IMR-90 (cell line): ENCODE measurements at regions not wholly inside any gene's neighbourhood (a gene's known extent, or its start where the extent isn't known, plus 50 kb on each side); places are given as distances from the start of the nearest gene placed in this dataset.

Source experiments
- ATAC-seq: fragments of 200-7000 bp; cut with Tn5 transposase; 2 replicates; pipeline ENCODE4 v1.9.1; 2020; ENCODE audit warnings: low read depth, mild to moderate bottlenecking, moderate library complexity
- BruUV-seq: library from RNA; stranded (reverse); fragments of 400-500 nt; replicated peaks from 2 replicates; lab custom pipeline; 2021; lab: Mats Ljungman, UMichigan
- CTCF ChIA-PET: fragments of 300-600 bp; formaldehyde crosslinking; extraction: SDS; loops from one replicate; lab custom pipeline; 2021; ENCODE audit warnings: antibody characterized with exemption; lab: Yijun Ruan, JAX
- POLR2A ChIA-PET: fragments of 300-600 bp; sonication (Branson Sonifier 250); formaldehyde crosslinking; loops from one replicate; lab custom pipeline; 2022; ENCODE audit warnings: antibody characterized with exemption; ENCODE audit not compliant: unreplicated experiment; lab: Charles Lee
- DNase-seq: peaks from one replicate; pipeline ENCODE4 v3.0.0; 2013
- H2AFZ ChIP-seq: replicated peaks from 2 replicates; pipeline ENCODE3; 2013; ENCODE audit warnings: low read length, mild to moderate bottlenecking; ENCODE audit not compliant: poor library complexity
- H2AK5ac ChIP-seq: 2 replicates; pipeline ENCODE4 v1.6.1; 2013; ENCODE audit warnings: low read depth, low read length, inconsistent platforms
- H2AK9ac ChIP-seq: replicated peaks from 2 replicates; pipeline ENCODE3; 2013; ENCODE audit warnings: mild to moderate bottlenecking, low read depth, low read length, moderate library complexity; ENCODE audit not compliant: poor library complexity
- H2BK120ac ChIP-seq: 2 replicates; pipeline ENCODE4 v1.6.1; 2013; ENCODE audit warnings: low read depth, low read length, inconsistent platforms
- H2BK15ac ChIP-seq: 3 replicates; pipeline ENCODE4 v1.6.1; 2013; ENCODE audit warnings: low read depth, low read length, inconsistent platforms
- H2BK20ac ChIP-seq: 2 replicates; pipeline ENCODE4 v1.6.1; 2013; ENCODE audit warnings: low read depth, mild to moderate bottlenecking, inconsistent platforms, low read length, moderate library complexity
- H2BK5ac ChIP-seq: 2 replicates; pipeline ENCODE4 v1.6.1; 2013; ENCODE audit warnings: mild to moderate bottlenecking, low read depth, low read length, inconsistent platforms; ENCODE audit not compliant: poor library complexity, severe bottlenecking
- H3K14ac ChIP-seq: replicated peaks from 2 replicates; pipeline ENCODE4 v1.6.1; 2013; ENCODE audit warnings: low read depth, low read length, inconsistent platforms
- H3K18ac ChIP-seq: 2 replicates; pipeline ENCODE4 v1.6.1; 2013; ENCODE audit warnings: low read depth, low read length, control low read depth
- H3K23ac ChIP-seq: 2 replicates; pipeline ENCODE4 v1.6.1; 2013; ENCODE audit warnings: low read depth, low read length, inconsistent platforms
- H3K27ac ChIP-seq: 2 replicates; pipeline ENCODE4 v1.5.1; 2013; ENCODE audit warnings: mild to moderate bottlenecking, control low read depth, low read length; ENCODE audit not compliant: insufficient read depth
- H3K27me3 ChIP-seq: 2 replicates; pipeline ENCODE4 v1.6.1; 2013; ENCODE audit warnings: low read length; ENCODE audit not compliant: control insufficient read depth, insufficient read depth
- H3K36me3 ChIP-seq: 2 replicates; pipeline ENCODE4 v1.6.1; 2013; ENCODE audit warnings: low read length, mixed read lengths; ENCODE audit not compliant: control insufficient read depth, insufficient read depth
- H3K4ac ChIP-seq: 2 replicates; pipeline ENCODE4 v1.6.1; 2013; ENCODE audit warnings: low read depth, low read length, inconsistent platforms
- H3K4me1 ChIP-seq: 2 replicates; pipeline ENCODE4 v1.6.1; 2013; ENCODE audit warnings: low read length, mixed read lengths; ENCODE audit not compliant: control insufficient read depth, insufficient read depth
- H3K4me2 ChIP-seq: 2 replicates; pipeline ENCODE4 v1.6.1; 2013; ENCODE audit warnings: low read depth, mild to moderate bottlenecking, control low read depth, low read length, moderate library complexity
- H3K4me3 ChIP-seq: 2 replicates; pipeline ENCODE4 v1.5.1; 2013; ENCODE audit warnings: low read depth, mild to moderate bottlenecking, control low read depth, low read length, moderate library complexity; ENCODE audit not compliant: insufficient read depth
- H3K56ac ChIP-seq: 2 replicates; pipeline ENCODE4 v1.6.1; 2013; ENCODE audit warnings: low read length, inconsistent platforms; ENCODE audit not compliant: insufficient read depth; ENCODE audit errors: extremely low read depth
- H3K79me1 ChIP-seq, 2 experiments: 2 replicates each; pipeline ENCODE4 v1.6.1; 2013; ENCODE audit warnings: low read length in 2 of 2, inconsistent platforms in 1 of 2, low read depth in 1 of 2
- H3K9ac ChIP-seq: 2 replicates; pipeline ENCODE4 v1.6.1; 2013; ENCODE audit warnings: low read depth, low read length, control low read depth
- H3K9me1 ChIP-seq: 2 replicates; pipeline ENCODE4 v1.6.1; 2013; ENCODE audit warnings: low read length, inconsistent platforms; ENCODE audit not compliant: insufficient read depth
- H3K9me3 ChIP-seq: 2 replicates; pipeline ENCODE4 v1.6.1; 2013; ENCODE audit warnings: low read length; ENCODE audit not compliant: control insufficient read depth, insufficient read depth
- H4K20me1 ChIP-seq: 2 replicates; pipeline ENCODE4 v1.6.1; 2013; ENCODE audit warnings: low read length, inconsistent platforms; ENCODE audit not compliant: insufficient read depth
- H4K5ac ChIP-seq: 2 replicates; pipeline ENCODE4 v1.6.1; 2013; ENCODE audit warnings: mild to moderate bottlenecking, low read depth, low read length, control low read depth
- H4K8ac ChIP-seq, 2 experiments: 2 replicates each; pipeline ENCODE4 v1.6.1; 2013; ENCODE audit warnings: low read depth in 2 of 2, low read length in 2 of 2, control low read depth in 1 of 2, inconsistent platforms in 1 of 2
- H4K91ac ChIP-seq: 2 replicates; pipeline ENCODE4 v1.6.1; 2013; ENCODE audit warnings: low read depth, low read length, inconsistent platforms; ENCODE audit not compliant: insufficient read depth
- MAFK ChIP-seq: IDR thresholded peaks from 2 replicates; pipeline ENCODE4 v1.6.1; 2012; ENCODE audit warnings: low read depth, low read length, improper control_type of control experiment
- NFE2L2 ChIP-seq: fragments of 150-350 bp; IDR thresholded peaks from 2 replicates; pipeline ENCODE4 v1.6.1; 2016; ENCODE audit warnings: low read depth, mild to moderate bottlenecking, low read length
- WGBS, 2 experiments: methylation state at CpG; one replicate each; pipeline versions ENCODE4 v1.1.5 to v1.1.7; 2013; ENCODE audit warnings: missing lambda C conversion rate in 2 of 2; ENCODE audit not compliant: insufficient read length in 1 of 2; ENCODE audit errors: extremely low coverage in 2 of 2; 5-methylcytosine and 5-hydroxymethylcytosine counted together
- dilution Hi-C: fragments of 300-500 bp; cut with HindIII; formaldehyde crosslinking; loops from one replicate; pipeline ENCODE4 v1.14.3; 2018; ENCODE audit warnings: low sequenced_read_pairs; ENCODE audit not compliant: unreplicated experiment
- in situ Hi-C: fragments of 300-500 bp; cut with MboI; formaldehyde crosslinking; loops from 3 replicates; pipeline ENCODE4 v1.14.3; 2019; ENCODE audit warnings: low sequenced_read_pairs, inconsistent platforms, mixed read lengths
- intact Hi-C: fragments of 100-400 bp; cut with micrococcal nuclease; formaldehyde crosslinking; loops from 2 replicates; pipeline ENCODE4 v1.10.0; 2022

DNA sequence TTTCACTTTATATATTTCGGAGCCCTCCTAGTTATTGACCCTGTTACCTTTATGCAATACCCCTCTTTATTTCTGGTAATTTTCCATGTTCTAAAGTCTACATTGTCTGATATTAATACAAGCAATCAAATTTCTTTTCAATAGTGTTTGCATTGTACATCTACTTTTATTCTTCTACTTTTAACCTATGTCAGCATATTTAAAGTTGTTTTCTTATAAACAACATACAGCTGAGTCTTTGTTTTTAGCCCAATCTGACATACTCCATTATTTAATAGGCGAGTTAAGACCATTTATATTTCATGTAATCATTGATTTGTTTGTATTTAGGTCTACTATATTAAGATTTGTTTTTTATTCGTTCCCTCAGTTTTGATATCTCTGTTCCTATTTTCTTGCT is 108.5 kb upstream of the SPACA7 start:
- Histone ChIP-seq H2AFZ (no peak overlapping the region), H3K4me3 (no peak overlapping the region), H3K18ac (no peak overlapping the region), H3K4me1 (no peaks in the 10 kb centered on the region), H4K5ac (no peak overlapping the region), H3K79me1 (no peaks in the 10 kb centered on the region), H3K9me3 (peaks cover 15% of the 10 kb centered on the region), H3K14ac (no peak overlapping the region), H4K20me1 (no peaks in the 10 kb centered on the region), H2BK5ac (no peak overlapping the region), H3K9me1 (no peaks in the 10 kb centered on the region), H2AK9ac (no peak overlapping the region), H2AK5ac (no peak overlapping the region), H4K91ac (no peak overlapping the region), H2BK15ac (no peak overlapping the region), H3K9ac (no peak overlapping the region), H3K23ac (no peak overlapping the region), H3K4me2 (no peak overlapping the region), H3K4ac (no peak overlapping the region), H2BK20ac (no peak overlapping the region), H3K56ac (no peak overlapping the region), H3K36me3 (no peaks in the 10 kb centered on the region), H3K27me3 (no peaks in the 10 kb centered on the region), H2BK120ac (no peak overlapping the region), H4K8ac (no peak overlapping the region), H3K27ac (no peak overlapping the region)
- dilution Hi-C loops = no loop called here
- DNase-seq = no peak
- in situ Hi-C loops = no loop called here
- no CpG with 5 or more reads among the region's 3 CpGs for WGBS, 2 experiments
- POLR2A ChIA-PET = no interaction called here
- peak; percentile 93 for TF ChIP-seq MAFK
- TF ChIP-seq NFE2L2 = no peak
- CTCF ChIA-PET = no interaction called here
- no TSS peak for BruUV-seq
- intact Hi-C loops = no loop called here
- no peak for ATAC-seq
